ENCODE measurements at regions not wholly inside any gene's neighbourhood (a gene's known extent, or its start where the extent isn't known, plus 50 kb on each side); places are given as distances from the start of the nearest gene placed in this dataset.

- TF ChIP-seq POLR2AphosphoS5 (IDR thresholded peaks at IDR 0.05; ENCODE audit: low read depth) (no peak), CTCF (IDR thresholded peaks at IDR 0.05; ENCODE audit: insufficient read depth, low read length) (no peak), GABPA (IDR thresholded peaks at IDR 0.05; ENCODE audit: low read depth) (no peak), REST (IDR thresholded peaks at IDR 0.05; ENCODE audit: insufficient replicate concordance, low read depth) (no peak), SPI1 (IDR thresholded peaks at IDR 0.05; ENCODE audit: borderline replicate concordance, low read depth) (no peak)
Measured at GRCh38 chr5:14057289-14057688, 85.9 kb upstream of the TRIO start.

Data from HL-60 (cell line).